SK-N-SH treated with all-trans-retinoic acid at 6 μM for 48 hours (cell line): ENCODE measurements at regions not wholly inside any gene's neighbourhood (a gene's known extent, or its start where the extent isn't known, plus 50 kb on each side); places are given as distances from the start of the nearest gene placed in this dataset.

ENCODE experiments used
- BACH2 ChIP-seq: fragments of 250-450 bp; sonication (Bioruptor Pico); IDR thresholded peaks from 2 replicates; pipeline ENCODE4 v1.9.0; 2021; ENCODE audit warnings: mild to moderate bottlenecking, borderline replicate concordance
- CSDC2 ChIP-seq: fragments of 250-450 bp; sonication (Bioruptor Pico); IDR thresholded peaks from 2 replicates; pipeline ENCODE4 v1.5.0; 2020; ENCODE audit warnings: mild to moderate bottlenecking, moderate library complexity
- ESRRG ChIP-seq: fragments of 250-450 bp; sonication (Bioruptor Pico); IDR thresholded peaks from 2 replicates; pipeline ENCODE4 v1.6.1; 2021; ENCODE audit warnings: mild to moderate bottlenecking
- RARB ChIP-seq: fragments of 250-450 bp; sonication (Bioruptor Pico); IDR thresholded peaks from 2 replicates; pipeline ENCODE4 v1.8.0; 2021; ENCODE audit warnings: mild to moderate bottlenecking, moderate library complexity
- TOX ChIP-seq: fragments of 250-450 bp; sonication (Bioruptor Pico); IDR thresholded peaks from 2 replicates; pipeline ENCODE4 v1.8.0; 2021; ENCODE audit warnings: mild to moderate bottlenecking, moderate library complexity, borderline replicate concordance
- ZNF8 ChIP-seq: fragments of 450-650 bp; formaldehyde crosslinking; IDR thresholded peaks from 2 replicates; pipeline ENCODE4 v1.5.0; 2020; ENCODE audit warnings: mild to moderate bottlenecking, moderate library complexity
- TF ChIP-seq, protein P1 (sequence below): fragments of 250-450 bp; sonication (Bioruptor Pico); IDR thresholded peaks from 2 replicates; pipeline ENCODE4 v1.5.0; 2020; ENCODE audit warnings: mild to moderate bottlenecking, moderate library complexity
- TF ChIP-seq, protein P2 (sequence below): fragments of 250-450 bp; sonication (Bioruptor Pico); IDR thresholded peaks from 2 replicates; pipeline ENCODE4 v1.8.0; 2021; ENCODE audit warnings: low read depth, mild to moderate bottlenecking, moderate library complexity, borderline replicate concordance
- TF ChIP-seq, protein P3 (sequence below): fragments of 250-450 bp; sonication (Bioruptor Pico); IDR thresholded peaks from 2 replicates; pipeline ENCODE4 v1.5.1; 2020; ENCODE audit warnings: low read depth, mild to moderate bottlenecking, moderate library complexity
- TF ChIP-seq, protein P4 (sequence below): fragments of 250-450 bp; sonication (Bioruptor Pico); IDR thresholded peaks from 2 replicates; pipeline ENCODE4 v1.8.0; 2020; ENCODE audit warnings: mild to moderate bottlenecking, moderate library complexity, borderline replicate concordance

DNA sequence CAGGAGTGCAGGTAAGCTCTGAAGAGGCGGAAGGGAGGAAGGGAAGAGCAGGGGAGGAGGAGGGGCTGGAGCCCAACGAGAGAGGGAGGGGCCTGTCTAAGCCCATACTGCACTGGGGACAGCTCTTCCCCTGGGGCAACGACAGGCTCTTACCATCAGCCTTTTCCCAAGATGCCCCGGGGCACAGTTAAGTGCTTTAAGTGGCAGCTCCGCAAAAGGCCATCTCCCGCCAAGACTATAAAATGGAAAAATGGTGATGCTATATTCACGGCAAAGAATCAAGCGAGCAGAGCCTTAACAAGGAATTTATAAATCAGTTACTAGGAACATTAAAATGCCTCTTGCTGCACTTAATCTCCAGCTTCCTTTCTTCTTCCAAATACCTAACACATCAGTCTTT is 110.2 kb upstream of the NLRP1 start:
- TF ChIP-seq RARB (no peak), ESRRG (no peak), CSDC2 (no peak), ZNF8 (CRISPR knock-in tag) (no peak), TOX (CRISPR knock-in tag) (no peak), BACH2 (CRISPR knock-in tag) (no peak)
- TF ChIP-seq, protein P1, sequence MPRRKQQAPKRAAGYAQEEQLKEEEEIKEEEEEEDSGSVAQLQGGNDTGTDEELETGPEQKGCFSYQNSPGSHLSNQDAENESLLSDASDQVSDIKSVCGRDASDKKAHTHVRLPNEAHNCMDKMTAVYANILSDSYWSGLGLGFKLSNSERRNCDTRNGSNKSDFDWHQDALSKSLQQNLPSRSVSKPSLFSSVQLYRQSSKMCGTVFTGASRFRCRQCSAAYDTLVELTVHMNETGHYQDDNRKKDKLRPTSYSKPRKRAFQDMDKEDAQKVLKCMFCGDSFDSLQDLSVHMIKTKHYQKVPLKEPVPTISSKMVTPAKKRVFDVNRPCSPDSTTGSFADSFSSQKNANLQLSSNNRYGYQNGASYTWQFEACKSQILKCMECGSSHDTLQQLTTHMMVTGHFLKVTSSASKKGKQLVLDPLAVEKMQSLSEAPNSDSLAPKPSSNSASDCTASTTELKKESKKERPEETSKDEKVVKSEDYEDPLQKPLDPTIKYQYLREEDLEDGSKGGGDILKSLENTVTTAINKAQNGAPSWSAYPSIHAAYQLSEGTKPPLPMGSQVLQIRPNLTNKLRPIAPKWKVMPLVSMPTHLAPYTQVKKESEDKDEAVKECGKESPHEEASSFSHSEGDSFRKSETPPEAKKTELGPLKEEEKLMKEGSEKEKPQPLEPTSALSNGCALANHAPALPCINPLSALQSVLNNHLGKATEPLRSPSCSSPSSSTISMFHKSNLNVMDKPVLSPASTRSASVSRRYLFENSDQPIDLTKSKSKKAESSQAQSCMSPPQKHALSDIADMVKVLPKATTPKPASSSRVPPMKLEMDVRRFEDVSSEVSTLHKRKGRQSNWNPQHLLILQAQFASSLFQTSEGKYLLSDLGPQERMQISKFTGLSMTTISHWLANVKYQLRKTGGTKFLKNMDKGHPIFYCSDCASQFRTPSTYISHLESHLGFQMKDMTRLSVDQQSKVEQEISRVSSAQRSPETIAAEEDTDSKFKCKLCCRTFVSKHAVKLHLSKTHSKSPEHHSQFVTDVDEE: no peak
- TF ChIP-seq, protein P2, sequence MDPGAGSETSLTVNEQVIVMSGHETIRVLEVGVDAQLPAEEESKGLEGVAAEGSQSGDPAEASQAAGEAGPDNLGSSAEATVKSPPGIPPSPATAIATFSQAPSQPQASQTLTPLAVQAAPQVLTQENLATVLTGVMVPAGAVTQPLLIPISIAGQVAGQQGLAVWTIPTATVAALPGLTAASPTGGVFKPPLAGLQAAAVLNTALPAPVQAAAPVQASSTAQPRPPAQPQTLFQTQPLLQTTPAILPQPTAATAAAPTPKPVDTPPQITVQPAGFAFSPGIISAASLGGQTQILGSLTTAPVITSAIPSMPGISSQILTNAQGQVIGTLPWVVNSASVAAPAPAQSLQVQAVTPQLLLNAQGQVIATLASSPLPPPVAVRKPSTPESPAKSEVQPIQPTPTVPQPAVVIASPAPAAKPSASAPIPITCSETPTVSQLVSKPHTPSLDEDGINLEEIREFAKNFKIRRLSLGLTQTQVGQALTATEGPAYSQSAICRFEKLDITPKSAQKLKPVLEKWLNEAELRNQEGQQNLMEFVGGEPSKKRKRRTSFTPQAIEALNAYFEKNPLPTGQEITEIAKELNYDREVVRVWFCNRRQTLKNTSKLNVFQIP (CRISPR knock-in tag): no peak
- TF ChIP-seq, protein P3, sequence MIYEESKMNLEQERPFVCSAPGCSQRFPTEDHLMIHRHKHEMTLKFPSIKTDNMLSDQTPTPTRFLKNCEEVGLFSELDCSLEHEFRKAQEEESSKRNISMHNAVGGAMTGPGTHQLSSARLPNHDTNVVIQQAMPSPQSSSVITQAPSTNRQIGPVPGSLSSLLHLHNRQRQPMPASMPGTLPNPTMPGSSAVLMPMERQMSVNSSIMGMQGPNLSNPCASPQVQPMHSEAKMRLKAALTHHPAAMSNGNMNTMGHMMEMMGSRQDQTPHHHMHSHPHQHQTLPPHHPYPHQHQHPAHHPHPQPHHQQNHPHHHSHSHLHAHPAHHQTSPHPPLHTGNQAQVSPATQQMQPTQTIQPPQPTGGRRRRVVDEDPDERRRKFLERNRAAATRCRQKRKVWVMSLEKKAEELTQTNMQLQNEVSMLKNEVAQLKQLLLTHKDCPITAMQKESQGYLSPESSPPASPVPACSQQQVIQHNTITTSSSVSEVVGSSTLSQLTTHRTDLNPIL: no peak
- TF ChIP-seq, protein P4, sequence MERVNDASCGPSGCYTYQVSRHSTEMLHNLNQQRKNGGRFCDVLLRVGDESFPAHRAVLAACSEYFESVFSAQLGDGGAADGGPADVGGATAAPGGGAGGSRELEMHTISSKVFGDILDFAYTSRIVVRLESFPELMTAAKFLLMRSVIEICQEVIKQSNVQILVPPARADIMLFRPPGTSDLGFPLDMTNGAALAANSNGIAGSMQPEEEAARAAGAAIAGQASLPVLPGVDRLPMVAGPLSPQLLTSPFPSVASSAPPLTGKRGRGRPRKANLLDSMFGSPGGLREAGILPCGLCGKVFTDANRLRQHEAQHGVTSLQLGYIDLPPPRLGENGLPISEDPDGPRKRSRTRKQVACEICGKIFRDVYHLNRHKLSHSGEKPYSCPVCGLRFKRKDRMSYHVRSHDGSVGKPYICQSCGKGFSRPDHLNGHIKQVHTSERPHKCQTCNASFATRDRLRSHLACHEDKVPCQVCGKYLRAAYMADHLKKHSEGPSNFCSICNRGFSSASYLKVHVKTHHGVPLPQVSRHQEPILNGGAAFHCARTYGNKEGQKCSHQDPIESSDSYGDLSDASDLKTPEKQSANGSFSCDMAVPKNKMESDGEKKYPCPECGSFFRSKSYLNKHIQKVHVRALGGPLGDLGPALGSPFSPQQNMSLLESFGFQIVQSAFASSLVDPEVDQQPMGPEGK (CRISPR knock-in tag): no peak
